ENCODE measurements at regions not wholly inside any gene's neighbourhood (a gene's known extent, or its start where the extent isn't known, plus 50 kb on each side); places are given as distances from the start of the nearest gene placed in this dataset.

DNA sequence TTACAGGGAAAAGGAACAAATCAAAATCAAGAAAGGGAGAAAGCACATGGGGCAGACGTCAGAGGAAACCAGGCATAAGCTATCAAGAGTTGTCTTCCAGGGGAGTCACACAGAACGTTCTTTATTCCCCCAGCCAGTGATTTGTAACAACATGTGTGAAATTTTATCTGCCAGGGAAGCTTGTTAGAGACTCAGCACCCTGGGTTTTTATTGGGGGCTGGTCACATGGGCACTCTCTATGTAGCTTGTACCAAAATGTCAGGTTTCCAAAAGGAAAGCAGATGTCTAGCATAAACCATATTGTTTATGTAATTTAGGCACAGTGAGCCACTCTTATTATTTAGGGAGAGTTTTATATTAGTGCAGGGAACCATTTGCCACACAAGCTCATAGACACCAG is 440.4 kb upstream of the DCN start:
- TF ChIP-seq EP300 (IDR thresholded peaks at IDR 0.05) (no peak), POLR2A (IDR thresholded peaks at IDR 0.05) (no peak), POLR2AphosphoS5 (IDR thresholded peaks at IDR 0.05) (no peak)
- Histone ChIP-seq H3K9me3 (peaks cover 0 to 3% (median 0%) of the 10 kb centered on the region in 4 donors), H3K36me3 (no peaks in the 10 kb centered on the region), H3K27me3 (no peaks in the 10 kb centered on the region), H3K4me1 (no peaks in the 10 kb centered on the region), H3K27ac (no peak overlapping the region), H3K4me3 (no peak overlapping the region)
- ATAC-seq (ENCODE audit: low FRiP score in 2 of 2) (no peak), DNase-seq (no peak)
- 61 to 65% methylated on average over 2 of the region's 2 CpGs for WGBS, 2 donors

DNA sequence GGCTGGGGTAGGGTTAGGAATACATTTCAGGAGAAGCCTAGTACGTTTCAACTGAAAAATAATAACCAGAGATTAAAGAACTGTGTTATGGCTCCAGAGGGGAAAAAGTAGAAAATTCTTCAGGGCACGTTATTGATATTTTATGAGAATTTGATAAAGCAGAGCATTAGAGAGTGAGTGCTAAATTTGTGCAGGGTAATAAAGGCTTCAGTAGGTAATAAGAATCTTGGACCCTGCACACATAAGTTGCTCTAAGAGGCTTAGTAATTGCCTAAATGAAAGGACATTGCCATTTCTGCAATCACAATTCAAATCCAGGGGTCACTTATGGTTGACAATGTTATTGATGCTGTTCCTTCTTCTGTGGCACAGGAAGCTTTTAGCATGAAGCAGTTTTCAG is 439.4 kb upstream of the DCN start:
- 83 to 89% methylated on average over 2 of the region's 2 CpGs for WGBS, 2 donors

DNA sequence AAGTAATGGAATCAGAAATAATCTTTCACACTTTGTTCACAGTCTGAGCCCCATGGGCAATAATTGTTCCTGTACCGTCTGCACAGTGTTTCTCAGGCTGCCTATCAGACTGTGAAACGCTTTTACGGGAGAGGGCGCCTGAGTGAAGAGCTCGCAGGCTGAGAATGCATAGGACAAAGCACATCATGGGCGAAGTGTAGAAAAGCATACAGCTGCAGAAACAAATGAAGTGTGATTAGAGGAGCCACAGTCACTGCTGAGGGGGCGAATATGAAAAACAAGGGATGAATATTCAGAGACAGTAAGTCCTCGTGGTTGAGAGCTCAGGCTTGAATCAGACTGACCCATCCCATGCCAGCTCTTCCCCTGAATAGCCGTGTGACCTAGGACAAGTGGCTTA is 438.4 kb upstream of the DCN start:
- WGBS, 2 donors = 64 to 85% methylated on average over 9 of the region's 9 CpGs
- DNase-seq = no peak
- Histone ChIP-seq H3K4me1 (no peaks in the 10 kb centered on the region), H3K4me3 (no peak overlapping the region), H3K9me3 (peaks cover 0 to under 1% (median 0%) of the 10 kb centered on the region in 4 donors), H3K27me3 (no peaks in the 10 kb centered on the region), H3K27ac (no peak overlapping the region), H3K36me3 (no peaks in the 10 kb centered on the region)
- TF ChIP-seq EP300 (IDR thresholded peaks at IDR 0.05) (no peak), POLR2A (IDR thresholded peaks at IDR 0.05) (no peak), POLR2AphosphoS5 (IDR thresholded peaks at IDR 0.05) (no peak)
- TF ChIP-seq, protein P1, sequence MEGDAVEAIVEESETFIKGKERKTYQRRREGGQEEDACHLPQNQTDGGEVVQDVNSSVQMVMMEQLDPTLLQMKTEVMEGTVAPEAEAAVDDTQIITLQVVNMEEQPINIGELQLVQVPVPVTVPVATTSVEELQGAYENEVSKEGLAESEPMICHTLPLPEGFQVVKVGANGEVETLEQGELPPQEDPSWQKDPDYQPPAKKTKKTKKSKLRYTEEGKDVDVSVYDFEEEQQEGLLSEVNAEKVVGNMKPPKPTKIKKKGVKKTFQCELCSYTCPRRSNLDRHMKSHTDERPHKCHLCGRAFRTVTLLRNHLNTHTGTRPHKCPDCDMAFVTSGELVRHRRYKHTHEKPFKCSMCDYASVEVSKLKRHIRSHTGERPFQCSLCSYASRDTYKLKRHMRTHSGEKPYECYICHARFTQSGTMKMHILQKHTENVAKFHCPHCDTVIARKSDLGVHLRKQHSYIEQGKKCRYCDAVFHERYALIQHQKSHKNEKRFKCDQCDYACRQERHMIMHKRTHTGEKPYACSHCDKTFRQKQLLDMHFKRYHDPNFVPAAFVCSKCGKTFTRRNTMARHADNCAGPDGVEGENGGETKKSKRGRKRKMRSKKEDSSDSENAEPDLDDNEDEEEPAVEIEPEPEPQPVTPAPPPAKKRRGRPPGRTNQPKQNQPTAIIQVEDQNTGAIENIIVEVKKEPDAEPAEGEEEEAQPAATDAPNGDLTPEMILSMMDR (IDR thresholded peaks at IDR 0.05) = no peak
- no peak for ATAC-seq (ENCODE audit: low FRiP score in 2 of 2)

More for the DNA sequence above, 439.4 kb upstream of the DCN start:
- H3K27ac ChIP-seq = no peak overlapping the region
- TF ChIP-seq POLR2AphosphoS5 (IDR thresholded peaks at IDR 0.05) (no peak), POLR2A (IDR thresholded peaks at IDR 0.05) (no peak), EP300 (IDR thresholded peaks at IDR 0.05) (no peak)
- TF ChIP-seq, protein P1 (IDR thresholded peaks at IDR 0.05) = no peak
- no peaks in the 10 kb centered on the region for H3K36me3 ChIP-seq
- DNase-seq = no peak
- ATAC-seq (ENCODE audit: low FRiP score in 2 of 2) = no peak
- no peaks in the 10 kb centered on the region for H3K4me1 ChIP-seq
- H3K27me3 ChIP-seq = no peaks in the 10 kb centered on the region
- H3K4me3 ChIP-seq = no peak overlapping the region
- peaks cover 0 to 3% (median 0%) of the 10 kb centered on the region in 4 donors for H3K9me3 ChIP-seq

DNA sequence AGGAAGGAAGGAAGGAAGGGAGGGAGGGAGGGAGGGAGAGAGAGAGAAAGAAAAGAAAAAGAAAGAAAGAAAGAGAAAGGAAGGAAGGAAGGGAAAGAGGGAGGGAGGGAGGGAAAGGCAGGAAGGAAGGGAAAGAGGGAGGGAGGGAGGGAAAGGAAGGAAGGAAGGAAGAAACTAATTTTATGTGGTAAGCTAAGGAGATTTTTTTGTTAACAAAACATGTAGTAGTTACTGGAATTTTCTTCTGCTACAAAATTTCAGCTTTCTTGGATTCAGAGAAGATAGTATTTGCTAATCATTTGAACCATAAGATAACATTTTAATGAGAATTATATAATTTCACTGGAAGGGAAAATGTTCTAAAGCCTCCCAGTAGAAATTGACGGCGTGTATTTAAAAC is 437.8 kb upstream of the DCN start:
- Histone ChIP-seq H3K27me3 (no peaks in the 10 kb centered on the region), H3K4me1 (no peaks in the 10 kb centered on the region), H3K4me3 (no peak overlapping the region), H3K36me3 (no peaks in the 10 kb centered on the region), H3K9me3 (no peaks in the 10 kb centered on the region), H3K27ac (no peak overlapping the region)
- no peak for DNase-seq
- no peak for TF ChIP-seq EP300 (IDR thresholded peaks at IDR 0.05)
- no peak for TF ChIP-seq POLR2A (IDR thresholded peaks at IDR 0.05)
- TF ChIP-seq, protein P1 (IDR thresholded peaks at IDR 0.05) = no peak
- TF ChIP-seq POLR2AphosphoS5 (IDR thresholded peaks at IDR 0.05) = no peak
- no peak for ATAC-seq (ENCODE audit: low FRiP score in 2 of 2)
- 87 to 88% methylated on average over 2 of the region's 2 CpGs for WGBS, 2 donors

DNA sequence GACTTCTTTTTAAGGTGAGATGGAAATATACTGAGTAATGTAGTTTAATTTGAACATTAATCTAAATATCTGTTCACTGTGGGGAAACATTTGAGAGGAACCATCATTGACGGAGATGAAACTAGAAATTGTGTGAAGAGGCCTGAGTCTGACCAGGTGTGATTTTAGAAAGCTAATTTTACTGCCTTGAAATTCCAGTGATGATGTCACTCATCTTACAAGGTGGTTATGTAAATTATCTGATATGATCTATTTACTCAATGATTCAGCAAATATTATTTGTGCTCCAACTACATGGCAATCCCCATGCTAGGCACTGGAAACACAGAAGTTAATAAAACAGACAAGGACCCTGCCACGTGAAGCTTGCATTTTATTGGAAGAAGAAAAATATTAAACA is 435.7 kb upstream of the DCN start:
- no peaks in the 10 kb centered on the region for H3K4me1 ChIP-seq
- ATAC-seq (ENCODE audit: low FRiP score in 2 of 2) = no peak
- H3K27ac ChIP-seq = no peak overlapping the region
- DNase-seq = no peak
- WGBS, 2 donors = 70 to 81% methylated on average over 2 of the region's 2 CpGs
- H3K27me3 ChIP-seq = no peaks in the 10 kb centered on the region
- no peaks in the 10 kb centered on the region for H3K9me3 ChIP-seq
- TF ChIP-seq POLR2A (IDR thresholded peaks at IDR 0.05) (no peak), EP300 (IDR thresholded peaks at IDR 0.05) (no peak)
- TF ChIP-seq, protein P1 (IDR thresholded peaks at IDR 0.05) = no peak
- H3K36me3 ChIP-seq = no peaks in the 10 kb centered on the region
- H3K4me3 ChIP-seq = no peak overlapping the region
